ENCODE measurements at regions not wholly inside any gene's neighbourhood (a gene's known extent, or its start where the extent isn't known, plus 50 kb on each side); places are given as distances from the start of the nearest gene placed in this dataset.

DNA sequence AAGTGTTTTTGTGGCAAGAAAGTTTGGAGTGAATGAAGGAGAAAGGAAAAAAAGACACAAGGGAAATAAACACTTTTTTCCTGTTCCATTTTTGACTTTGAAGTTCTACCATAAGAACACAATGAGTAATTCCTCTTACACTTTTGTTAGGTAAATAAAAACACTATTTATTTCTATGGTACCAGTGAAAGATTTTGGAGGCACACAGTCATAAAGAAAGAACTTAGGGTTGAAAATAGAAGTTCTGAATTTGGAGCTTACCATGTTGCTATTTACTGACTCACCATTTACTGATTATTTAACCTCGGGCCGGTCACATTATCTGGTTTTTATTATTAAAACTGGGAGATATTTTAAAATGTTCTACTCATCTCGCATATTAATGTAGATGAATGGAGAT, 367.8 kb downstream of the TLE1 start:
- TF ChIP-seq, protein P1, sequence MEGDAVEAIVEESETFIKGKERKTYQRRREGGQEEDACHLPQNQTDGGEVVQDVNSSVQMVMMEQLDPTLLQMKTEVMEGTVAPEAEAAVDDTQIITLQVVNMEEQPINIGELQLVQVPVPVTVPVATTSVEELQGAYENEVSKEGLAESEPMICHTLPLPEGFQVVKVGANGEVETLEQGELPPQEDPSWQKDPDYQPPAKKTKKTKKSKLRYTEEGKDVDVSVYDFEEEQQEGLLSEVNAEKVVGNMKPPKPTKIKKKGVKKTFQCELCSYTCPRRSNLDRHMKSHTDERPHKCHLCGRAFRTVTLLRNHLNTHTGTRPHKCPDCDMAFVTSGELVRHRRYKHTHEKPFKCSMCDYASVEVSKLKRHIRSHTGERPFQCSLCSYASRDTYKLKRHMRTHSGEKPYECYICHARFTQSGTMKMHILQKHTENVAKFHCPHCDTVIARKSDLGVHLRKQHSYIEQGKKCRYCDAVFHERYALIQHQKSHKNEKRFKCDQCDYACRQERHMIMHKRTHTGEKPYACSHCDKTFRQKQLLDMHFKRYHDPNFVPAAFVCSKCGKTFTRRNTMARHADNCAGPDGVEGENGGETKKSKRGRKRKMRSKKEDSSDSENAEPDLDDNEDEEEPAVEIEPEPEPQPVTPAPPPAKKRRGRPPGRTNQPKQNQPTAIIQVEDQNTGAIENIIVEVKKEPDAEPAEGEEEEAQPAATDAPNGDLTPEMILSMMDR (IDR thresholded peaks at IDR 0.05), result no peak
- TF ChIP-seq POLR2A (IDR thresholded peaks at IDR 0.05) (no peak), POLR2AphosphoS5 (IDR thresholded peaks at IDR 0.05) (no peak), EP300 (IDR thresholded peaks at IDR 0.05; ENCODE audit: low read depth) (no peak)

Measured in transverse colon (tissue), 4 donors.